ENCODE measurements at regions not wholly inside any gene's neighbourhood (a gene's known extent, or its start where the extent isn't known, plus 50 kb on each side); places are given as distances from the start of the nearest gene placed in this dataset.
"Not testable (repeated sequence)": the region's sequence is repeated elsewhere in the genome, so short reads cannot be mapped to it uniquely, and the experiment has no call there.

DNA sequence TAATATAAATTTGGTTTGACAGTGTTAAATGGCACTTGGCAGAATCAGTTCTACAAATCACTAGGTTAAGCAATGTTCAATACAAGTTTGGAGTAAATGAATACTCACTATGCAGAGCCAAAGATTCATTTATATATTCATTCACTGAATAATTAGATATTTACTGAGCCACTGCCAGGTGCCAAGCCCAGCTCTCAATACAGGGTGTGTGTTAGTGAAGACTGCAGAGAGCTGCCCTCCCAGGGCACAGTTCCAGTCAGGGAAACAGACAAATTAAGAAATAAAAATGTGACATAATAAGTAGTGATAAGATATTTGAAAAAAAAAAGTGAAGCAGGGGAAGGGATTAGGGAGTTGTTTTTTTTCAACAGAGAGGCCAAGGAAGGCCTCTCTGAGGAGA lies 411.7 kb downstream of the KCNRG start:
- Histone ChIP-seq H3K27me3 (no peaks in the 10 kb centered on the region), H3K9me3 (no peaks in the 10 kb centered on the region), H3K36me3 (no peaks in the 10 kb centered on the region), H3K4me1 (no peaks in the 10 kb centered on the region), H3K27ac (no peak overlapping the region), H3K4me3 (no peak overlapping the region)
- no peak for ATAC-seq
- intact Hi-C loops (cut with DNase I) = no loop called here
- TF ChIP-seq, protein P1, sequence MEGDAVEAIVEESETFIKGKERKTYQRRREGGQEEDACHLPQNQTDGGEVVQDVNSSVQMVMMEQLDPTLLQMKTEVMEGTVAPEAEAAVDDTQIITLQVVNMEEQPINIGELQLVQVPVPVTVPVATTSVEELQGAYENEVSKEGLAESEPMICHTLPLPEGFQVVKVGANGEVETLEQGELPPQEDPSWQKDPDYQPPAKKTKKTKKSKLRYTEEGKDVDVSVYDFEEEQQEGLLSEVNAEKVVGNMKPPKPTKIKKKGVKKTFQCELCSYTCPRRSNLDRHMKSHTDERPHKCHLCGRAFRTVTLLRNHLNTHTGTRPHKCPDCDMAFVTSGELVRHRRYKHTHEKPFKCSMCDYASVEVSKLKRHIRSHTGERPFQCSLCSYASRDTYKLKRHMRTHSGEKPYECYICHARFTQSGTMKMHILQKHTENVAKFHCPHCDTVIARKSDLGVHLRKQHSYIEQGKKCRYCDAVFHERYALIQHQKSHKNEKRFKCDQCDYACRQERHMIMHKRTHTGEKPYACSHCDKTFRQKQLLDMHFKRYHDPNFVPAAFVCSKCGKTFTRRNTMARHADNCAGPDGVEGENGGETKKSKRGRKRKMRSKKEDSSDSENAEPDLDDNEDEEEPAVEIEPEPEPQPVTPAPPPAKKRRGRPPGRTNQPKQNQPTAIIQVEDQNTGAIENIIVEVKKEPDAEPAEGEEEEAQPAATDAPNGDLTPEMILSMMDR (IDR thresholded peaks at IDR 0.05) = no peak
- no peak for DNase-seq

DNA sequence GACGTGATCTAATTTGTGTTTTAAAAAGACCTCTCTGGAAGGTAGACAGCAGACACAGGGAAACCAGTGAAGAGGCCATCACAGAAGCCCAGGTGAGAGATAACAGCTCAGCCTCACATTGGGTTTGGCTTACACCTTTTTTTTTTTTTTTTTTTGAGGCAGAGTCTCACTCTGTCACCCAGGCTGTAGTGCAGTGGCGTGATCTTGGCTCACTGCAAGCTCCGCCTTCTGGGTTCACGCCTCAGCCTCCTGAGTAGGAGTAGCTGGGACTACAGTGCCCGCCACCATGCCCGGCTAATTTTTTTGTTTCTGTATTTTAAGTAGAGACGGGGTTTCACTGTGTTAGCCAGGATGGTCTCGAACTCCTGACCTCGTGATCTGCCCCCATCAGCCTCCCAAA lies 412.3 kb downstream of the KCNRG start:
- H3K9me3 ChIP-seq; H3K27ac ChIP-seq; H3K27me3 ChIP-seq; ATAC-seq; intact Hi-C loops (cut with DNase I); H3K4me3 ChIP-seq; H3K4me1 ChIP-seq; DNase-seq; H3K36me3 ChIP-seq: not testable (repeated sequence)

DNA sequence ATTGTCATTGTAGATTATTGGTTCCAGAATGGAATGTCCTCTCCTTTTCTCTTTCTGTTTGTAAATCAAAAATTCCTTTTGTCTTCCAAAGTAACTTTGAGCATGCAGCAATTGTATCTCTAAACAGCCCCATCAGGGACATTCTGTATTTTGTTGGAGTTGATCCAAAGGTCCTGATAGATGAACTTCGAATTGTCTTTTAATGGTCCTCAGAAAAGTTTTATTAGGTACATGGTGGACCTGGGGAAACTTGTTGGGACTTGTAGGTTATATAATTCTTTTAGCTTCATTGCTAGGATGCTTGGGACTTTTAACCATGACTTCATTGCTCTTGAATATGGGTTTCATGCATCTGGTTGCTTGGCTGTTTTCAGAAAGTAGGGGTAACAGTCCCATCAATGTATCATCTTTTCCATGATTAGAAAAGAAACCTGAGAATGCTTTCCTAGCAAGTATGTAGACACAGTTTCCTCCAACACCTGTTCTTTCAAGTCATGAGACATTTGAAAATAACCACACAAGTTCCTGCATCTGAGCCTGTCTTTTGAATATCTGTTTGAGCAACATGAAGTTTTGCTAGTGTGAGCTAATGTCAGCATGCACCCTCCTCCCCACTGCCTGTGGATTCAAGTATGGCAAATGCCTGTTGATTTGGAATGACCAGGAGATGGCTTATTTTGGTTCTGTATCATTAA lies 413.1 kb downstream of the KCNRG start:
- no peaks in the 10 kb centered on the region for H3K27me3 ChIP-seq
- no peaks in the 10 kb centered on the region for H3K4me1 ChIP-seq
- H3K27ac ChIP-seq = no peak overlapping the region
- ATAC-seq (no peak), DNase-seq (no peak)
- no peaks in the 10 kb centered on the region for H3K36me3 ChIP-seq
- intact Hi-C loops (cut with DNase I) = no loop called here
- H3K4me3 ChIP-seq = no peak overlapping the region
- TF ChIP-seq, protein P1 (IDR thresholded peaks at IDR 0.05) = no peak
- no peaks in the 10 kb centered on the region for H3K9me3 ChIP-seq

DNA sequence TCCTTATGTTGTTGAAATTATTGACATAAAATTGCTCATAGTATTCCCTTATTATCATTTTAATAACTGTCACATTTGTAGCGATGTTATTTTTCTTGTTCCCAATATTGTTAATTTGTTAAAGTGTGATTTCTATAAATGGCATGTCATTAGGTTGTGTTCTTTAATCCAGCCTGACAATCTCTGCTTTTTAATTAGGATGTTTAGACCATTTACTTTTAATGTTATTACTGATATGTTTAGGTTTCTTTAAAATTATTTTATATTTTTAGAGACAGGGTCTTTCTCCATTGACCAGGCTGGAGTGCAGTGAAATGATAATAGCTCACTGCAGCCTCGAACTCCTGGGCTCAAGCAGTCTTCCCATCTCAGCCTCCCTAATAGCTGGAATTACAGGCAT lies 408.5 kb downstream of the DLEU7 start:
- no peak overlapping the region for H3K4me3 ChIP-seq
- no peak overlapping the region for H3K27ac ChIP-seq
- H3K27me3 ChIP-seq = no peaks in the 10 kb centered on the region
- no peaks in the 10 kb centered on the region for H3K36me3 ChIP-seq
- no peak for ATAC-seq
- TF ChIP-seq, protein P1 (IDR thresholded peaks at IDR 0.05) = no peak
- DNase-seq = no peak
- intact Hi-C loops (cut with DNase I) = no loop called here
- H3K9me3 ChIP-seq = no peaks in the 10 kb centered on the region
- no peaks in the 10 kb centered on the region for H3K4me1 ChIP-seq

DNA sequence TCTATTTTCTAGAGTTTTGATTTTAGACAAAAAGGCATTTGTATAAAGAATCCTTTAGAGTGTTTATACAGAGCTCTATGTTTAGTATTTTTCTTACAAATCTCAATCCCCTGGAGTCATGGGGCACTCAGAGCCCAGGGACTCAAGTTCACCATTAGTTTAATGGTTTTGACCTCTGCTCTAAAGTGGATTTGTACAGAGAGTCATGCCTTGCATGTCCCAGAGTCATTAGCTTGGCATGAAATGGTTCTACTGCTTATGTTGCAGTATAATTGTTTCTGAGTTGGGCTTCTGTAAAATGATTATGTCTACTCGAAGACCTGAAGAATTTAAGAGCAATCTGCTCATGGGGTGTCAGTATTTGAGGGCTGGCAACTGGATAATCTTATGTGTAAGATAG lies 406.2 kb downstream of the DLEU7 start:
- Histone ChIP-seq H3K36me3 (no peaks in the 10 kb centered on the region), H3K4me1 (no peaks in the 10 kb centered on the region), H3K4me3 (no peak overlapping the region), H3K27ac (no peak overlapping the region), H3K27me3 (no peaks in the 10 kb centered on the region), H3K9me3 (no peaks in the 10 kb centered on the region)
- intact Hi-C loops (cut with DNase I) = no loop called here
- TF ChIP-seq, protein P1 (IDR thresholded peaks at IDR 0.05) = no peak
- DNase-seq (no peak), ATAC-seq (no peak)

DNA sequence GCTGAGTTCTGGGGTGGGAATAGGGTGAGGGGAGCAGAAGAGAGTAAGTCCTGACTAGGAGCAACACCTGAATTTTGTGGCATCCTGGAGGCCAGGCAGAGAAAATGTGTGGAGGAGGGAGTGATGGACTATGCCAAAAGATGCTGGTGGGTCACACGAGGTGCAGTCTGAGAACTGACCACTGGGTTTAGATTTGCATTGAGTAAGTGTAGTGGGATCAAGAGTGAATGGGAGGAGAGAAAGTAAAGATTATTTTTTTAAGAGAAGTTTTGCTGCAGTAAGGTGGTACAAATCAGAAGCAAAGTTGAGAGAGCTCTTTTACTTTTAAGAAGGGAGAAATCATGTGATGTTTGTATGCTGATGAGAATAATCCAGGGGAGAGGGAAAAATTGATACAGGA lies 405.1 kb downstream of the DLEU7 start:
- no peak for ATAC-seq
- TF ChIP-seq, protein P1 (IDR thresholded peaks at IDR 0.05) = no peak
- intact Hi-C loops (cut with DNase I) = no loop called here

More for the DNA sequence above, 405.1 kb downstream of the DLEU7 start:
- H3K36me3 ChIP-seq = no peaks in the 10 kb centered on the region
- H3K9me3 ChIP-seq = no peaks in the 10 kb centered on the region
- H3K27me3 ChIP-seq = no peaks in the 10 kb centered on the region
- no peak for DNase-seq
- H3K4me1 ChIP-seq = no peaks in the 10 kb centered on the region
- no peak overlapping the region for H3K27ac ChIP-seq
- no peak overlapping the region for H3K4me3 ChIP-seq
